ENCODE measurements at regions not wholly inside any gene's neighbourhood (a gene's known extent, or its start where the extent isn't known, plus 50 kb on each side); places are given as distances from the start of the nearest gene placed in this dataset.

DNA sequence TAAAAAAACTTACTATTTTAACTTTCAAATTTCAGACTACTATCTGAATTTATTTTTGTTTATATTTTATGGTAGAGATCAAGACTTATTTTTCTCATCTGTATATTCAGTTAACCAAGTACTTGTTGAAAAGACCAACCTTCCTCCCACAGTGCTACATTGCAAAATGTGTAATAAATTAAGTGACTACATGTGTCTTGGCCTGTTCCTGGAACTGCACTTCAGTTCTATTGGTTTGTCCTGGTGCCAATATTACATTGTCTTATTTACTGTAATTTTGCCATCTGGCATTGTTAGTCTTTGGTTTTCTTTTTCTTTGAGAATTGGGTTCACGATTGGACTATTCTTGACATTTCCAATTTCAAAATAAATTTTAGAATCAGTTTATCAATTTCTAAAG, 138.4 kb upstream of the KCNMB2 start:
- no peak for DNase-seq (ENCODE audit: low read depth)
- no peak overlapping the region for H3K4me3 ChIP-seq (replicated peaks; ENCODE audit: low read depth, low read length)
- no peak for TF ChIP-seq CTCF (IDR thresholded peaks at IDR 0.05; ENCODE audit: low read length, missing control alignments)

DNA sequence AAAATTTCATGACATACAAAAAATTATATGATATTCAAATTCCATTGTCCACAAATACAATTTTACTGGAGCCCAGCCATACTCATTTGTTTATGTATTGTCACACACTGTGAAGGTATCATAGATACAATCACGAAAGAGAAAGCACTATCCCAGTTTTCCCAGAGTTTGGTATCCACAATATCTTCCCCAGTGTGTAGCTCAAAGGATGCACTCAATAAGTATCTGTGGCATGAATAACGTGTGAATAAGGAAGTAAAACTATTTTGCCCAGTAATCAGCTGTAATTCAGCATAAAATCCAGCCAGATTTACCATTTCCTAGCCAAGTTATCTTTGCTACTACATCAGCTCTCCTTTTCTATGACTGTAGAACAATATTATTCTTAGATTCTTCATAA, 131.3 kb upstream of the KCNMB2 start:
- no peak for DNase-seq (ENCODE audit: low read depth)
- no peak overlapping the region for H3K4me3 ChIP-seq (replicated peaks; ENCODE audit: low read depth, low read length)
- TF ChIP-seq CTCF (IDR thresholded peaks at IDR 0.05; ENCODE audit: low read length, missing control alignments), result no peak

DNA sequence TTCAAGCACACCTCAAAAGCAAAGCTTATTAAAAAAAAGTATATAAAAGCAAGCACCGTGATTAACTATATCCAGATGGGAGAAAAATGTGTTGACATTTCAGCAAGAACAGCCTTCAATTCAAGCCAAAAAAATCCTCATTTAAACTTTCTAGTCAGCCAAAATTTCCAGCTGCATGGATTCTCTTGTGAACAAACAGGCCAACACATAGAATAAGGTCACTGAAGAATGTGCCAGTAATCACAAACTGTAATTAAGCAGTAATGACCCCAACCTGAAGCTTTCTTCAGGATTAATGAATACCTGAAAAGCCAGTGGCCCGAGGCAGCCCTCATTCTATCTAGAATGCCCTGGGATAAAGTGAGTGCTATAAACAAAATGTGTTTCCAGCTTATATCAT, 130.7 kb upstream of the KCNMB2 start:
- H3K4me3 ChIP-seq (replicated peaks; ENCODE audit: low read depth, low read length), result no peak overlapping the region
- no peak for TF ChIP-seq CTCF (IDR thresholded peaks at IDR 0.05; ENCODE audit: low read length, missing control alignments)
- DNase-seq (ENCODE audit: low read depth), result no peak

GRCh38 chr3:178406206-178406605, 130.0 kb upstream of the KCNMB2 start:
- DNase-seq (ENCODE audit: low read depth), result peak; percentile 17
- no peak for TF ChIP-seq CTCF (IDR thresholded peaks at IDR 0.05; ENCODE audit: low read length, missing control alignments)
- H3K4me3 ChIP-seq (replicated peaks; ENCODE audit: low read depth, low read length), result no peak overlapping the region

DNA sequence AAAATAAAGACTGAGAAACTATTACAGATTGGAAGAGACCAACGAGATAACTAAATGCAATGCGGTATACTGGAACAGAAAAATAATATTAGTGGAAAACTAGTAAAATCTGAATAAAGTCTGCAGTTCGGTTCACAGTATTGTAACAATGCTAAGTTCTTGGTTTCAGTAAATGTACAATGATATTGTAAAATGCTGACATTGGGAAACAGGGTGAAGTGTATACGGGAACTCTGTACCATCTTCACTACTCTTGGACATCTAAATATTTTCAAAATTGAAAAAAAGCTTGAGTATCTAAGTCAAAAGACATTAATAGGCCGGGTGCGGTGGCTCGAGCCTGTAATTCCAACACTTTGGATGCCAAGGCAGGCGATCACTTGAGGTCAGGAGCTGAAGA, 120.9 kb upstream of the KCNMB2 start:
- TF ChIP-seq CTCF (IDR thresholded peaks at IDR 0.05; ENCODE audit: low read length, missing control alignments), result no peak
- no peak overlapping the region for H3K4me3 ChIP-seq (replicated peaks; ENCODE audit: low read depth, low read length)
- no peak for DNase-seq (ENCODE audit: low read depth)

DNA sequence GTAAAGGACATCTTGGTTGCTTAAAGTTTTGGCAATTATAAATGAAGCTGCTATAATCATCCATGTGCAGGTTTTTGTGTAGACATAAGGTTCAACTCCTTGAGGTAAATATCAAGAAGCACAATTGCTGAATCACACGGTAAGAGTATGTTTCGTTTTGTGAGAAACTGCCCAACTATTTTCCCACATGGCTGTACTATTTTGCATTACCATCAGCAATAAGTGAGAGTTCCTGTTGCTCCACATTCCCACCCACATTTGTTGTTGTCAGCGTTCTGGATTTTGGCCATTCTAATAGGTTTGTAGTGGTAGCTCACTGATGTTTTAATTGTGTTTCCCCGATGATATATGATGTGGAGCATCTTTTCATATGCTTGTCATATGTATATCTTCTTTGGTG, 118.5 kb upstream of the KCNMB2 start:
- no peak overlapping the region for H3K4me3 ChIP-seq (replicated peaks; ENCODE audit: low read depth, low read length)
- no peak for TF ChIP-seq CTCF (IDR thresholded peaks at IDR 0.05; ENCODE audit: low read length, missing control alignments)

GRCh38 chr3:178419071-178419470, 117.2 kb upstream of the KCNMB2 start:
- no peak for TF ChIP-seq CTCF (IDR thresholded peaks at IDR 0.05; ENCODE audit: low read length, missing control alignments)
- H3K4me3 ChIP-seq (replicated peaks; ENCODE audit: low read depth, low read length), result no peak overlapping the region
- DNase-seq (ENCODE audit: low read depth), result peak; percentile 24

More for the DNA sequence above, 118.5 kb upstream of the KCNMB2 start:
- no peak for DNase-seq (ENCODE audit: low read depth)

All from fibroblast of pulmonary artery (primary cell).